ENCODE measurements at regions not wholly inside any gene's neighbourhood (a gene's known extent, or its start where the extent isn't known, plus 50 kb on each side); places are given as distances from the start of the nearest gene placed in this dataset.

GRCh38 chr4:30268370-30268769 is 451.8 kb upstream of the PCDH7 start:
- TF ChIP-seq CTCF (IDR thresholded peaks at IDR 0.05) (no peak), POLR2AphosphoS5 (IDR thresholded peaks at IDR 0.05) (no peak)
